ENCODE measurements at regions not wholly inside any gene's neighbourhood (a gene's known extent, or its start where the extent isn't known, plus 50 kb on each side); places are given as distances from the start of the nearest gene placed in this dataset.

DNA sequence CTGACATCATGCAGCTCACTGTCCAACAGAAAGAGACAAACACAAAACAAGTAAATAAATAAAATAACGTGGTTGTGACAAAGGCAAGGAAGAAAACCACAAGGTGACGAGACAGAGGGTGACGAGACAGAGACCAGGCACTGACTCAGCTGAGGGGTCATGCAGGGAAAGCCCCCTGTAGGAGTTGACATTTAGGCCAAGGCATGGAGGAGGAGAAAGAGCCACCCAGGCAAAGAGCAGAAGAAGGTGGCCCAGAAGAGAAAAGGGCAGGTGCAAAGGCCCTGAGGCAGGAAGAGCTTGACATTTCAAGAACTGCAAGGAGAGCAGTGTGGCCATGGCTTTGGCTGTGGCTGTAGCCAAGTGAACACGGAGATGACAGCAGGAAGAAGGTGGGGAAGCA lies 65.1 kb upstream of the ID3 start:
- Histone ChIP-seq H3K27ac (ENCODE audit: low read length) (0 out of 2 replicates have a peak overlapping the region, but pooled peaks have one; percentile 40), H2AFZ (ENCODE audit: low read depth, low read length) (no peak overlapping the region), H3K9ac (ENCODE audit: low read depth, low read length) (no peak overlapping the region), H3K9me3 (ENCODE audit: insufficient read depth, low read length, severe bottlenecking) (no peaks in the 10 kb centered on the region), H3K27me3 (ENCODE audit: insufficient read depth, low read length, poor library complexity) (peaks cover 11% of the 10 kb centered on the region), H3K79me2 (ENCODE audit: insufficient read depth, low read length) (no peaks in the 10 kb centered on the region), H3K4me3 (ENCODE audit: low read depth in 1 of 2, low read length in 2 of 2) (no peak overlapping the region), H3K4me2 (ENCODE audit: insufficient read depth, low read length) (no peak overlapping the region), H4K20me1 (ENCODE audit: insufficient read depth, low read length) (no peaks in the 10 kb centered on the region), H3K4me1 (ENCODE audit: insufficient read depth, low read length) (peaks cover 24% of the 10 kb centered on the region), H3K36me3 (ENCODE audit: insufficient read depth, low read length) (no peaks in the 10 kb centered on the region)
- ATAC-seq (ENCODE audit: insufficient read depth, low read depth) (no peak), DNase-seq (no peak)
- TF ChIP-seq, protein P1, sequence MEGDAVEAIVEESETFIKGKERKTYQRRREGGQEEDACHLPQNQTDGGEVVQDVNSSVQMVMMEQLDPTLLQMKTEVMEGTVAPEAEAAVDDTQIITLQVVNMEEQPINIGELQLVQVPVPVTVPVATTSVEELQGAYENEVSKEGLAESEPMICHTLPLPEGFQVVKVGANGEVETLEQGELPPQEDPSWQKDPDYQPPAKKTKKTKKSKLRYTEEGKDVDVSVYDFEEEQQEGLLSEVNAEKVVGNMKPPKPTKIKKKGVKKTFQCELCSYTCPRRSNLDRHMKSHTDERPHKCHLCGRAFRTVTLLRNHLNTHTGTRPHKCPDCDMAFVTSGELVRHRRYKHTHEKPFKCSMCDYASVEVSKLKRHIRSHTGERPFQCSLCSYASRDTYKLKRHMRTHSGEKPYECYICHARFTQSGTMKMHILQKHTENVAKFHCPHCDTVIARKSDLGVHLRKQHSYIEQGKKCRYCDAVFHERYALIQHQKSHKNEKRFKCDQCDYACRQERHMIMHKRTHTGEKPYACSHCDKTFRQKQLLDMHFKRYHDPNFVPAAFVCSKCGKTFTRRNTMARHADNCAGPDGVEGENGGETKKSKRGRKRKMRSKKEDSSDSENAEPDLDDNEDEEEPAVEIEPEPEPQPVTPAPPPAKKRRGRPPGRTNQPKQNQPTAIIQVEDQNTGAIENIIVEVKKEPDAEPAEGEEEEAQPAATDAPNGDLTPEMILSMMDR (IDR thresholded peaks at IDR 0.05; ENCODE audit: borderline replicate concordance, extremely low read depth, low read length, poor library complexity, severe bottlenecking), result no peak
- no peak for TF ChIP-seq EZH2 (IDR thresholded peaks at IDR 0.05; ENCODE audit: borderline replicate concordance, low read depth, low read length, severe bottlenecking)

DNA sequence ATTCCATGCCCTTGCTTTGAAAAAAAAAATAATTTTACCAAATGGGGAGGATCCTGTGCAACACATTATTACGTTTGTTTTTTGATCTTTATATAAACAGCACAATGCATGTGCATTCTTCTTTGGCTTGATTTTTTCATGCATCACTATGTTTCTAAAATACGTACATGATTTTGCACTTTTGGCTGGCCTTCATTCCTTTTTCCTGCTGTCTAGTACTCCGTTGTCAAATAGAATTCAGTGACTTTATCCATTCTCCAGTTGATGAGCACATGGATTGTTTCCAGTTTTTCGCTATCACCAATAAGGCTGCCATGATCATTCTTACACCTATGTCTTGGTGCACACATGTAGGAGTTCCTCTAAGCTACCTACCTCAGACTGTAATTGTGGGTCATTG lies 63.0 kb upstream of the ID3 start:
- Histone ChIP-seq H3K27ac (ENCODE audit: low read length) (no peak overlapping the region), H3K79me2 (ENCODE audit: insufficient read depth, low read length) (no peaks in the 10 kb centered on the region), H3K4me3 (ENCODE audit: low read depth in 1 of 2, low read length in 2 of 2) (no peak overlapping the region), H3K9ac (ENCODE audit: low read depth, low read length) (no peak overlapping the region), H3K27me3 (ENCODE audit: insufficient read depth, low read length, poor library complexity) (peaks cover 17% of the 10 kb centered on the region), H3K4me1 (ENCODE audit: insufficient read depth, low read length) (peaks cover 37% of the 10 kb centered on the region), H2AFZ (ENCODE audit: low read depth, low read length) (no peak overlapping the region), H4K20me1 (ENCODE audit: insufficient read depth, low read length) (no peaks in the 10 kb centered on the region), H3K9me3 (ENCODE audit: insufficient read depth, low read length, severe bottlenecking) (no peaks in the 10 kb centered on the region), H3K36me3 (ENCODE audit: insufficient read depth, low read length) (no peaks in the 10 kb centered on the region), H3K4me2 (ENCODE audit: insufficient read depth, low read length) (no peak overlapping the region)
- DNase-seq, result no peak
- TF ChIP-seq EZH2 (IDR thresholded peaks at IDR 0.05; ENCODE audit: borderline replicate concordance, low read depth, low read length, severe bottlenecking), result no peak
- TF ChIP-seq, protein P1 (IDR thresholded peaks at IDR 0.05; ENCODE audit: borderline replicate concordance, extremely low read depth, low read length, poor library complexity, severe bottlenecking), result no peak
- no peak for ATAC-seq (ENCODE audit: insufficient read depth, low read depth)

DNA sequence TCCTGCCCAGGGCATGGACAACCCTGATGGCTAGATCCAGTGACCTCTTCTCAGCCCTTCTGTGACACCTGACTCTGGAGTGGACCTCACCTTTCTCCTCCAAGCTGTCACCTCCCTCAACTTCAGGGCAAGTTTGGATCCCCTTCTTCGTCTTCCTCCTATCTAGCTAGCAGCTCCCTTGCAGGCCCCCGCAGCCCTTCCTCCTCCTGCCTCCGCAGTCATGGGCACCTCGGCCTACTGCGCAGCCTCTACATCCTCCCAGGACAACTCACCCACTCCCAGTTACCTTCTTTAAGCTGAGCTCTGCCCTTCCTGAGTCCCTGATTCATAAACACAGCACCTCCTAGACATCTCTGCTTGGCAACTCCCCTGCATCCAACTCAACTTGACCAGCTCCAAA lies 61.3 kb upstream of the ID3 start:
- H3K4me3 ChIP-seq (ENCODE audit: low read depth in 1 of 2, low read length in 2 of 2), result no peak overlapping the region
- H3K27me3 ChIP-seq (ENCODE audit: insufficient read depth, low read length, poor library complexity), result peaks cover 17% of the 10 kb centered on the region
- H4K20me1 ChIP-seq (ENCODE audit: insufficient read depth, low read length), result no peaks in the 10 kb centered on the region
- H3K4me2 ChIP-seq (ENCODE audit: insufficient read depth, low read length), result 0 out of 2 replicates have a peak overlapping the region, but pooled peaks have one; percentile 39
- no peaks in the 10 kb centered on the region for H3K9me3 ChIP-seq (ENCODE audit: insufficient read depth, low read length, severe bottlenecking)
- no peaks in the 10 kb centered on the region for H3K36me3 ChIP-seq (ENCODE audit: insufficient read depth, low read length)
- H3K27ac ChIP-seq (ENCODE audit: low read length), result peak overlapping the region; percentile 77
- no peak for DNase-seq
- peak overlapping the region; percentile 31; the same call in 1 of the 2 replicates for H3K9ac ChIP-seq (ENCODE audit: low read depth, low read length)
- no peak for ATAC-seq (ENCODE audit: insufficient read depth, low read depth)
- H3K4me1 ChIP-seq (ENCODE audit: insufficient read depth, low read length), result peaks cover 37% of the 10 kb centered on the region
- TF ChIP-seq, protein P1 (IDR thresholded peaks at IDR 0.05; ENCODE audit: borderline replicate concordance, extremely low read depth, low read length, poor library complexity, severe bottlenecking), result no peak
- no peak for TF ChIP-seq EZH2 (IDR thresholded peaks at IDR 0.05; ENCODE audit: borderline replicate concordance, low read depth, low read length, severe bottlenecking)
- no peaks in the 10 kb centered on the region for H3K79me2 ChIP-seq (ENCODE audit: insufficient read depth, low read length)
- H2AFZ ChIP-seq (ENCODE audit: low read depth, low read length), result no peak overlapping the region
